ENCODE measurements at regions not wholly inside any gene's neighbourhood (a gene's known extent, or its start where the extent isn't known, plus 50 kb on each side); places are given as distances from the start of the nearest gene placed in this dataset.
"Not testable (repeated sequence)": the region's sequence is repeated elsewhere in the genome, so short reads cannot be mapped to it uniquely, and the experiment has no call there.

DNA sequence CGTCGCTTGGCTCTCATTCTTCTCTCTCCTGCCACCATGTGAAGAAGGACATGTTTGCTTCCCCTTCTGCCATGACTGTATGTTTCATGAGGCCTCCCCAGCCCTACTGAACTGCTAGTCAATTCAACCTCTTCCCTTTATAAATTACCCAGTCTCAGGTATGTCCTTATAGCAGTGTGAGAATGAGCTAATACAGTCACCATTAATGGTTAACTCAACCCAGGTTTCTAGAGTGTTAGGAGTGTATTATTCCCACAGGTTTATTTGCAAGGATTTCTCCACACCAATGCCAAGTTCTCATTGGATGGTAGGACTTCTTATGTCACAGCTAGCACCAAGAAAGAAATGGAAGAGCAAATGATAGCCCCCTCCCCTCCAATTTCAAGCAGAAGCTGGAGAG, 71.9 kb downstream of the DYNAP start:
- H3K4me1 ChIP-seq = no peaks in the 10 kb centered on the region
- no peak overlapping the region for H3K4me3 ChIP-seq
- H3K27ac ChIP-seq = no peak overlapping the region
- 83 to 98% (median 95%) methylated on average over 2 of the region's 2 CpGs for WGBS, 5 donors
- no peaks in the 10 kb centered on the region for H3K27me3 ChIP-seq (replicated peaks in 1 of 7)
- H3K36me3 ChIP-seq = no peaks in the 10 kb centered on the region
- peaks cover 0 to 10% (median 8%) of the 10 kb centered on the region in 8 donors for H3K9me3 ChIP-seq
- intact Hi-C loops (cut with DNase I; ENCODE audit: low total_unique reads) = no loop called here
- no peak for DNase-seq
- TF ChIP-seq POLR2A (IDR thresholded peaks at IDR 0.05) = no peak
- no peak for TF ChIP-seq CTCF (IDR thresholded peaks at IDR 0.05 in 8 of 11, conservative IDR thresholded peaks at IDR 0.05 in 3 of 11)
- TF ChIP-seq POLR2AphosphoS5 (IDR thresholded peaks at IDR 0.05) = no peak

GRCh38 chr18:54669701-54670100, 78.7 kb downstream of the DYNAP start:
- intact Hi-C loops (cut with DNase I; ENCODE audit: low total_unique reads) = loop anchor here (5.0 kb wide), 1 partner anchor 227 kb away; no protein-coding TSS in a partner anchor
- not testable (repeated sequence) for H3K27ac ChIP-seq; H3K36me3 ChIP-seq; H3K4me3 ChIP-seq; DNase-seq; H3K9me3 ChIP-seq; H3K27me3 ChIP-seq (replicated peaks in 1 of 7); H3K4me1 ChIP-seq
- 92 to 97% (median 95%) methylated on average over 13 to 15 of the region's 15 CpGs for WGBS, 5 donors

- Histone ChIP-seq H3K27ac (no peak overlapping the region), H3K4me1 (no peaks in the 10 kb centered on the region), H3K4me3 (no peak overlapping the region), H3K27me3 (replicated peaks in 1 of 7) (peaks cover 0 to 8% (median 0%) of the 10 kb centered on the region in 7 donors), H3K9me3 (peaks cover 0 to 2% (median 0%) of the 10 kb centered on the region in 8 donors), H3K36me3 (no peaks in the 10 kb centered on the region)
- TF ChIP-seq POLR2A (IDR thresholded peaks at IDR 0.05) = no peak
- TF ChIP-seq POLR2AphosphoS5 (IDR thresholded peaks at IDR 0.05) = no peak
- peak in 9 of 11 experiments; percentile 9 to 54 (median 32) for TF ChIP-seq CTCF (IDR thresholded peaks at IDR 0.05 in 8 of 11, conservative IDR thresholded peaks at IDR 0.05 in 3 of 11)
- WGBS, 5 donors = 84 to 98% (median 93%) methylated on average over 1 of the region's 1 CpG
- intact Hi-C loops (cut with DNase I; ENCODE audit: low total_unique reads) = loop anchor here (5.0 kb wide), 1 partner anchor 229 kb away; no protein-coding TSS in a partner anchor
- no peak for DNase-seq
Observed at GRCh38 chr18:54671291-54671881, 80.3 kb downstream of the DYNAP start.

DNA sequence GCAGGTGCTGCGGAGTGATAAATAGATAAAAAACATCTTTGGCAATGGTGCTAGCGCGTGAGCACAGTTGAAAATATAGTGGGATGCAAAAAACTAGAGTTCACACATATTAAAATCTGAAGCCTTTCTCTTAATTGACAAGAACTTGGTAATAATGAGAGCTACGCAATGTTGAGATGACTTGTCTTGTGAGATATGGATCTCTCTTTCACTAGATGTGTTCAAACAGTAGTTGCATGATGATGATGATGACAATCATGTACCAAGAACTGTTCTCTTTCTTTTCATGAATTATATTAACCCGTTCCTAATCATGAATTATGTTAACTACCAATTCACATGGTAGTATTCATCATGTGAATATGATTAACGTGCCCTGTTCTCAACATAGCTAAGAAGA, 81.1 kb downstream of the DYNAP start:
- H3K4me3 ChIP-seq = no peak overlapping the region
- H3K27ac ChIP-seq = no peak overlapping the region
- 77 to 96% (median 88%) methylated on average over 6 of the region's 6 CpGs for WGBS, 5 donors
- no peaks in the 10 kb centered on the region for H3K36me3 ChIP-seq
- DNase-seq = no peak
- H3K4me1 ChIP-seq = no peaks in the 10 kb centered on the region
- intact Hi-C loops (cut with DNase I; ENCODE audit: low total_unique reads) = loop anchor here (5.0 kb wide), 1 partner anchor 230 kb away; no protein-coding TSS in a partner anchor
- H3K9me3 ChIP-seq = peaks cover 0 to 7% (median 0%) of the 10 kb centered on the region in 8 donors
- H3K27me3 ChIP-seq (replicated peaks in 1 of 7) = peaks cover 0 to 8% (median 0%) of the 10 kb centered on the region in 7 donors
- TF ChIP-seq CTCF (IDR thresholded peaks at IDR 0.05 in 8 of 11, conservative IDR thresholded peaks at IDR 0.05 in 3 of 11) = no peak
